ENCODE measurements at regions not wholly inside any gene's neighbourhood (a gene's known extent, or its start where the extent isn't known, plus 50 kb on each side); places are given as distances from the start of the nearest gene placed in this dataset.

DNA sequence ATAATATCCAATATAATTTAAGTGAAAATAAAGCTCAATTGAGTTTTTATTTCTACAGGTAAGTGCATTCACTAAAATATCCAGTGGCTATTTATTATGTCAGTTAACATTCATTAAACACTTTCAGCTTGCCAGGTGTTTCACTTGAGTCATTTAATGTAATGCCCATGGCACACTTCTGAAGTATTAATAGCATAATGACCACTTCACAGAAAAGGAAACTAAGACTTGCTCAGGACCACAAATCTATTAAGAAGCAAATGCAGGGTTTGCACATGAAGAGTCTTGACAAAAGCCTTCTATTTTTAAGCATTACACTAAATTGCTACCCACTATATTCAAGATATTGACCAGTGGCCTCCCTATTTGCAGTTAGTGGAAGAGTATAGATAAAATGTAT lies 612.7 kb downstream of the KCTD8 start:
- in situ Hi-C loops (cut with MboI; ENCODE audit: low pct_unique_long_range_greater_than_20kb, low sequenced_read_pairs, unreplicated experiment): no loop called here
- no peak for DNase-seq (ENCODE audit: low spot score)
- TF ChIP-seq CTCF (IDR thresholded peaks at IDR 0.05; ENCODE audit: extremely low read depth, insufficient read depth, missing control alignments): no peak

GRCh38 chr4:43837171-43837570 lies 611.4 kb downstream of the KCTD8 start:
- in situ Hi-C loops (cut with MboI; ENCODE audit: low pct_unique_long_range_greater_than_20kb, low sequenced_read_pairs, unreplicated experiment): no loop called here
- no peak for DNase-seq (ENCODE audit: low spot score)
- no peak for TF ChIP-seq CTCF (IDR thresholded peaks at IDR 0.05; ENCODE audit: extremely low read depth, insufficient read depth, missing control alignments)

GRCh38 chr4:43837604-43838003 lies 611.0 kb downstream of the KCTD8 start:
- no peak for DNase-seq (ENCODE audit: low spot score)
- in situ Hi-C loops (cut with MboI; ENCODE audit: low pct_unique_long_range_greater_than_20kb, low sequenced_read_pairs, unreplicated experiment): no loop called here
- no peak for TF ChIP-seq CTCF (IDR thresholded peaks at IDR 0.05; ENCODE audit: extremely low read depth, insufficient read depth, missing control alignments)

DNA sequence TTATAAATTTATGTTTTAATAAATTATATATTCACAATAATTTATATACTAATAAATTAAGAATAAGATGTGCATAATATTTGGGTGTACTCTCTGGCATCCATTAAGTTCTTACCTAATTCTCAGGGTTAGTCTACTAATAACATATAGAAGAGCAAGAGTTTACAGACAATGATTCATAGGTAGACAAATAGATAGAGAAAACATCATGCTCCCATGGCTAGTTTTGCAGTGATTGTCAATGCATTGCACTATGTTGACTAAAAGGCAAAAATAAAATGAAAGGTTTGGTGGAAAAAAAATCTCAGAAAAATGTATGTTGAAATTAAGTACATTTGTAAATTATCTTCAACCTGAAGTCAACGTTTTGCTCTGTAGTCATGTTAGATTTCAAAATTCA lies 606.0 kb downstream of the KCTD8 start:
- TF ChIP-seq CTCF (IDR thresholded peaks at IDR 0.05; ENCODE audit: extremely low read depth, insufficient read depth, missing control alignments): no peak
- in situ Hi-C loops (cut with MboI; ENCODE audit: low pct_unique_long_range_greater_than_20kb, low sequenced_read_pairs, unreplicated experiment): no loop called here
- no peak for DNase-seq (ENCODE audit: low spot score)

DNA sequence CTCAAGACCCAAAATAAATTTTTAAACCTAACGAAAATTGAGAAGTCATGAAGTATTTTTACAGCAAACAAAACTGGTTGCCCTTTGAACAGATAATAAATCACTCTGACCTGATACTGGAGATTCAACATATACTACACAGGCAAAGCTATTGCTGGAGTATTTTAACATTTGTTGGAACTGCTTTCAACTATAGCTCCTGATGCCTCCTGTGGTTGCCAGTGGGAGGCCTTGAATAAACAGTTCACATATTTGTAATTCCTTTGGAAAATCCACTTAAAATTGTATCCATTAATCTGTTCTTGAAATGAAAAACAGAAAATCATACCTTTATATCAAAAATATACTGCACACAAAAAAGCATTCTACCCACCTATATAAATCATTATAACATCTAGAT lies 605.1 kb downstream of the KCTD8 start:
- in situ Hi-C loops (cut with MboI; ENCODE audit: low pct_unique_long_range_greater_than_20kb, low sequenced_read_pairs, unreplicated experiment): no loop called here
- no peak for TF ChIP-seq CTCF (IDR thresholded peaks at IDR 0.05; ENCODE audit: extremely low read depth, insufficient read depth, missing control alignments)
- no peak for DNase-seq (ENCODE audit: low spot score)

- in situ Hi-C loops (cut with MboI; ENCODE audit: low pct_unique_long_range_greater_than_20kb, low sequenced_read_pairs, unreplicated experiment): no loop called here
- no peak for TF ChIP-seq CTCF (IDR thresholded peaks at IDR 0.05; ENCODE audit: extremely low read depth, insufficient read depth, missing control alignments)
- no peak for DNase-seq (ENCODE audit: low spot score)
Measured at GRCh38 chr4:43846111-43846587, 602.5 kb downstream of the KCTD8 start.

Data from GM13977 (cell line).